ENCODE measurements at regions not wholly inside any gene's neighbourhood (a gene's known extent, or its start where the extent isn't known, plus 50 kb on each side); places are given as distances from the start of the nearest gene placed in this dataset.
"Not testable (repeated sequence)": the region's sequence is repeated elsewhere in the genome, so short reads cannot be mapped to it uniquely, and the experiment has no call there.

DNA sequence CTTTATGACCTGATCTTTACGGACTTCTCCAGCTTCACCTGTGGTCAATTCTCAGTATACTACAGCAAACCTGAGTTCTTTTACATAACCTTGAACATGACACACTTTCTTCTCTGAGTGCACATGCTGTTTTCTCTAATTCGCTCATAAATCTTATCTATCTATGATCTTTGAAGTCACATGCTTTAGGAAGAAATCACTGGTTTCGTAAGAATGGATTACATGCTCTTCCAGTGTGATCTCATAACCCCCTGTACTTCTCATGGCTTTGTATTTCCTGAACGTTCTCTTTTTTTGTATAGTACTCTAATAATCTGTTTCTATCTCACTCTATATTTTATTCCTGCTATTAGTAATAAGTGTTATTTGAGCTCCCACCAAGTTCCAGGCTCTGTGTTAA is 1165.2 kb downstream of the TBL1XR1 start:
- no peak for DNase-seq

DNA sequence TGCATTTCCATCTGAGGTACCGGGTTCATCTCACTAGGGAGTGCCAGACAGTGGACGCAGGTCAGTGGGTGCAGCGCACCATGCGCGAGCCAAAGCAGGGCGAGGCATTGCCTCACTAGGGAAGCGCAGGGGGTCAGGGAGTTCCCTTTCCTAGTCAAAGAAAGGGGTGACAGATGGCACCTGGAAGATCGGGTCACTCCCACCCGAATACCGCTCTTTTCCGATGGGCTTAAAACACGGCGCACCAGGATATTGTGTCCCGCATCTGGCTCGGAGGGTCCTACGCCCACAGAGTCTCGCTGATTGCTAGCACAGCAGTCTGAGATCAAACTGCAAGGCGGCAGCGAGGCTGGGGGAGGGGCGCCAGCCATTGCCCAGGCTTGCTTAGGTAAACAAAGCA is 1157.1 kb downstream of the NAALADL2 start:
- not testable (repeated sequence) for DNase-seq

DNA sequence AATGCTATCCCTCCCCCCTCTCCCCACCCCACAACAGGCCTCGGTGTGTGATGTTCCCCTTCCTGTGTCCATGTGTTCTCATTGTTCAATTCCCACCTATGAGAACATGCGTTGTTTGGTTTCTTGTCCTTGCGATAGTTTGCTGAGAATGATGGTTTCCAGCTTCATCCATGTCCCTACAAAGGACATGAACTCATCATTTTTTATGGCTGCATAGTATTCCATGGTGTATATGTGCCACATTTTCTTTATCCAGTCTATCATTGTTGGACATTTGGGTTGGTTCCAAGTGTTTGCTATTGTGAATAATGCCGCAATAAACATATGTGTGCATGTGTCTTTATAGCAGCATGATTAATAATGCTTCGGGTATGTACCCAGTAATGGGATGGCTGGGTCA is 1156.1 kb downstream of the NAALADL2 start:
- not testable (repeated sequence) for DNase-seq

DNA sequence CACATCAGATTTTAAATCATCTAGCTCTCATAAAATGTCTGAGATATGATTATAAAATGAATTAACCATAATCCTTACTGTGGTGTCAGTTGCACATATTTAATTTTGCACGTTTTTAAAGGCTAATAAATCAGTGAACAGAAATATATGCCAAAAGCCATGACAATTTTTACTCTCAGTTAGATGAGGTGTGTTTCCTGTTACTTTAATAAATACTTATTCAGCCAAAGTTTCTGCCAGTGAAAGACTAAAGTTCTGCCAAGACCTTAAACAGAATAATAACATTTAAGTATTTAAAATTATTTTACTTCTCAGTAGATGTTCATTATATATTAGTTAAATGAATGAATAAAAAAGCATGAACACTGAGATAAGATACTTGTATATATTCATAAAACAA is 1150.1 kb downstream of the NAALADL2 start:
- DNase-seq = no peak

DNA sequence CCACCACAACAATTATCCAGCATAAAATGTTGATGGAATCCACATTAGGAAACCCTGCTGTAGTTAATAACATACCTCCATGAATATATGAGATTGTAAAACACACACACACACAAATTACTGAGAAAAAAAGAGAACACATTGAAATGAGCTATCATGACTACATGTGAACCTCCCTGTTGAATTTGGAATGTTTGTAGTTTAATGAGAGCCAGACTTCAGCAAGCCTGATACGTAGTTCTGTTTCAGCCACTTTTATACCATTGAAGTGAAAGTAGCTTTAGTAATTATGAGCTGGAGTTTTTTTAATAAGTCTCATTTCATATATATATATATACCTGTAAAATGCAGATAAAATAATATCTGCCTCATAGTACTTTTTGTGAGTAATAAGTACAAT is 1146.4 kb downstream of the NAALADL2 start:
- no peak for DNase-seq

DNA sequence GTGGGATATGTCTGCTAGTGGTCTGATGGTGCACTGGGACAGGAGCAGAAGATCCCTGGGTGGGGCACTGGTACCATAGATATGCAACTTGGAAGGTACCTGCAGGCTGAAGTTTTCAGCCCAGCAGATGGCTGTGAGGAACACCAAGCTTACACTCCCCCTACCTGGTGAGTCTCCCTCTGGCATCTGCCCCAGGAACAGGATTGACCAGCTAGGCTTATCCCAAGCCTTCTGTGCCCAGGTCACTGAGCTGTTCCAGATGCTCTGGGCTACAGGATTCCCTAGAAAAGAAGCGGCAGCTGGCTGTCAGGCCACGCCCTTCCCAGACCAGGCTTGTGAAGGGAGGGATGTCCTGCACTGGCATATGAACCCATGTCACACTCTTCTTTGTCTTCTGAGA is 1130.0 kb downstream of the NAALADL2 start:
- DNase-seq = no peak

DNA sequence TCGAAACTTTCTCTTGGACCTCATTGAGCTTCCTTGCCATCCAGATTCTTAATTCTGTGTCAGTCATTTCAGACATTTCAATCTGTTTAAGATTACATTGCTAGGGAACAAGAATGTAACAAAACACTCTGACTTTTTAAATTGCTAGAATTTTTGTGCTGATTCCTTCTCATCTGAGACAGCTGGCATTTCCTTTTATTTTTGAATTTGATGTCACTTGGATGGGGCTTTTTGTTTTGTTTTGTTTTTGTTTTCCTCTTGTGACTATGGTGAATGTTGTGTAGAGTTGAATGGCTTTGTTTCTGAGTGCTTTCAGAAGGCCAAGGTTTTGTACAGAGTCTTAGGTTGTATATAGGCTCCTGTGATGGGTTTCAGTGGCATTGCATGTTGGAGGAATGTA is 1129.3 kb downstream of the NAALADL2 start:
- DNase-seq = no peak

DNA sequence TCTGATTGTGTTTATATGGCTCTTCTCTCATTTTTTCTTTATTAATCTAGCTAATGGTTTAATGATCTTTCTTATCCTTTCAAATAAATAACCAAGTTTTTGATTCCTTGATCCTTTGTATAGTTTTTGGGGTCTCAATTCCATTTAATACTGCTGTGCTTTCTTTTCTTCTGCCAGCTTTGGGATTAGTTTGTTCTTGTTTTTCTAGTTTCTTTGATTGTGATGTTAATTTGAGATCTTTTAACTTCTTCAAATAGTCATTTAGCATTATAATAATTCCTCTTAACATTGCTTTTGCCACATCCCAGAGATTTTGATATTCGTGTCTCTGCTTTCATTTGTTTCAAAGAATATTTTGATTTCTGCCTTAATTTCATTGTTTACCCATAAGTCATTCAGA is 1126.6 kb downstream of the NAALADL2 start:
- no peak for DNase-seq

DNA sequence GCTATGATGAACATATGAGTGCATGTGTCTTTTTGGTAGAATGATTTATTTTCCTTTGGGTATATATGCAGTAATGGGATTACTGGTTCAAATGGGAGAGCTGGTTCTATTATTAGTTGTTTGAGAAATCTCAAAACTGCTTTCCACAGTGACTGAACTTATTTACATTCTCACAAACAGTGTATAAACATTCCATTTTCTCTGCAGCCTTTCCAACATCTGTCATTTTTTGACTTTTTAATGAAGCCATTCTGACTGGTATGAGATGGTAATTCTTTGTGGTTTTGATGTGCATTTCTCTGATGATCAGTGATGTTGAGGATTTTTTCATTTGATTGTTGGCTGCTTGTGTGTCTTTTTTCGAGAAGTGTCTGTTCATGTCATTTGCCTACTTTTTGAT is 1124.2 kb downstream of the NAALADL2 start:
- DNase-seq = no peak

DNA sequence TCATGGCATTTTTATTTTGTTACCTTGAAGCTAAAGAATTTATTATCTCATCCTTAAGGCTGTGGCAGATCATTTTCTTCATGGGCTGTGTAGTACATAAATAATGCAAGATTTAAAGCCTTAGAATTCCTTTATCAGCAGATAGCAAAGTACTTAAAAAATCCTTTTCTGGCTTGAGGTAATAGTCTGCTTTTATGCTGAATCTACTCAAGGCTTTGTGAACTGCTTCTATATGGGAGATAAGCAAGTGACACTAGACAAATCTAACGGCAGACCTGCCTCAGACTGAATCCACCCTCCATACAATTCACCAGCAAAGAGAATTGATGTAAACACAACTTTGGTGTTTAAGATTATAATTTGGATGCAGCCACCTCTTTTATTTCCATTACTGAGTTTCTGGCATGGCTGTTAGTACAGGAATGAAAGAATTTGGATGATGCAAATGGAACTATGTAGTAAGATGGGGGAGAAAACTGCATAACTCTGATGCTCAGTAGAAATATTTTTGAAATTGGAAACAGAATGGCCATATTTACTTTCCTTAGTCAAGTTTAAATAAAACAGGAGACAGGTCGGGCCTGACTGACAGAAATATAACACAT is 1121.5 kb downstream of the NAALADL2 start:
- no peak for DNase-seq

DNA sequence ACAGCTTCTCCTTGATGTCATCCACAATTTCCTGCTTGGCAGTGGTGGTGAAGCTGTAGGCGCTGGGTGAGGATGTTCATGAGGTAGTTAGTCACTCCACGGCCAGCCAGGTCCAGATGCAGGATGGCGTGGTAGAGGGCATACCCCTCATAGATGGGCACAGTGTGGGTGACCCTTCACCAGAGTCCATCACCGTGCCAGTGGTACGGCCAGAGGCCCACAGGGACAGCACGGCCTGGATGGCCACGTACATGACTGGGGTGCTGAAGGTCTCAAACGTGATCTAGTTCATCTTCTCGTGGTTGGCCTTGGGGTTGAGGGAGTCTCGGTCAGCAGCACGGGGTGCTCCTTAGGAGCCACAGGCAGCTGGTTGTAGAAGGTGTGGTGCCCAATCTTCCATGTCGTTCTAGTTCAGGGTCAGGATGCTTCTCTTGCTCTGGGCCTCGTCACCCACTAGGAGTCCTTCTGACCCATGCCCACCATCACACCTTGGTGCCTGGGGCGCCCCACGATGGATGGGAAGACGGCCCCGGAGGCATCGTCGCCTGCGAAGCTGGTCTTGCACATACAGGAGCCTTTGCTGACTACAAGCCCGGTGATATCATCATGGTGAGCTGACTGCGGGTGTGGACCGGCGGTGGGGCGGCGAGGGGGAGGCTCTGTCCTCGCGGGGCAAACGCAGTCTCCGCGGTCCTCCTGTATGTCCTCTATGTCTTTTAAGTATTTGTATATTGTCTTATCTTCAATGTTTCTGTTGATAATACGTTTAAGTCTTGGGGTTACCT is 1119.0 kb downstream of the NAALADL2 start:
- DNase-seq = no peak

DNA sequence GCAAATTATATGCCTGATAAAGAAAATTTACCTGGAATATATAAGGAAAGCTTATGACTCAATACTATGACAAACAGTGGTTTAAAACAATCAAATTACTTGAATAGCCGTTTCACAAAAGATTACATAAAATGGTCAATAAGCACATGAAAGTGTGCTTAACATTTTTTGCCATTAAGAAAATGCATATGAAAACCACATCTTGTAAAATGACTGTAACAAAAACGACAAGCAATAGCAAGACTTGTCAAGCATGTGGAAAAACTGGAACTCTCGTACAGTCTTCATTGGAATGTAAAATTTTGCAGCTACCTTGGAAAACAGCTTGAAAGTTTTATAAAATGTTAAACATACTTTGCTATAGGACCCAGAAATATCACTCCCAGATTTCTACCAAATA is 1110.3 kb downstream of the NAALADL2 start:
- DNase-seq = no peak

DNA sequence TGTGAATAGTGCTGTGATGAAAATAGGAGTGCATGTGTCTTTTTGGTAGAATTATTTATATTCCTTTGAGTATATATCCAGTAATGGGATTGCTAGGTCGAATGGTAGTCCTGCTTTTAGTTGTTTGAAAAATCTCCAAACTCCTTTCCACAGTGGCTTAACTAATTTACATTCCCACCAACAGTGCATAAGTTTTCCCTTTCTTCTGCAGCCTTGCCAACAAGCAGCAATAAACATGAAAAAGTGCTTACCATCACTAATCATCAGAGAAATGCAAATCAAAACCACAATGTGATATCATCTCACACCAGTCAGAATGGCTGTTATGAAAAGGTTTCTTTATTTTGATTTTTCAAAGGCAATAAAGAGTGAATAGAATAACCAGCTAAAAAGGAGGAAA is 1105.9 kb downstream of the NAALADL2 start:
- DNase-seq = no peak

DNA sequence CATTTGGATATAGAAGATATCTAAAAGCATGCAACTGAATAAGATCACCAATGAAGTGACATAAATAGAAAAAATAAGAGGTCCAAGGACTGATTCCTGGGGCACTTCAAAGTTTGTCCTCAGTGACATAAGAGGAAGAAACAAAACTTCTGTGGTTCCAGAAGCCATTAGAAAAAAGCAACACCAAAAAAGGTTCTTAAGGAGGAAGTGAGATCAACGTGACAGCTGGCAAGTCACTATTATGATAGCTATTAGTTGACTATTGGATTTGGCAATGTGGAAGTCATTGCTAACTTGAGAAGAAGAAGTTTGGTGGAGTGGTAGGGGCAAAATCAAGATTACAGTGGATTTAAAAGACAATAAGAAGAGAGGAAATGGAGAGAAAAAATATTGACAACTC is 1098.3 kb downstream of the NAALADL2 start:
- no peak for DNase-seq

DNA sequence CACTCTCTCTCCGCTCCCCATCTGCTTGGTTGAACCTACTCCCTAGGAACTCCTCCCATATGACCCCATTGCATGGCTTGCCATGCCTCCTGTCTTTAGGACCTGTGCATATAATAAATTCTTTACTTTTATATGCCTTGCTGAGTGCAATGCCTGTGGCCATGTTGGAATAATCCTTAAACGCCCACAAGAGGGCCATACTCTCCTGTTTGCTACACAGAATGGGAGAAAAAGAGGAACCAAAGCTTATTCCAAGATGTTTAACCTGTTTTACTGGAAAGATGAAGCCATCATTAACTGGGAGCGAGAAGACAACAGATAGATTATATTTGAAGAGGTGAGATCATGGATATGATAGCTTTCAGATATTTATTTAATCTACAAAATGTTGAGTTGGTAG is 1097.8 kb downstream of the NAALADL2 start:
- no peak for DNase-seq

DNA sequence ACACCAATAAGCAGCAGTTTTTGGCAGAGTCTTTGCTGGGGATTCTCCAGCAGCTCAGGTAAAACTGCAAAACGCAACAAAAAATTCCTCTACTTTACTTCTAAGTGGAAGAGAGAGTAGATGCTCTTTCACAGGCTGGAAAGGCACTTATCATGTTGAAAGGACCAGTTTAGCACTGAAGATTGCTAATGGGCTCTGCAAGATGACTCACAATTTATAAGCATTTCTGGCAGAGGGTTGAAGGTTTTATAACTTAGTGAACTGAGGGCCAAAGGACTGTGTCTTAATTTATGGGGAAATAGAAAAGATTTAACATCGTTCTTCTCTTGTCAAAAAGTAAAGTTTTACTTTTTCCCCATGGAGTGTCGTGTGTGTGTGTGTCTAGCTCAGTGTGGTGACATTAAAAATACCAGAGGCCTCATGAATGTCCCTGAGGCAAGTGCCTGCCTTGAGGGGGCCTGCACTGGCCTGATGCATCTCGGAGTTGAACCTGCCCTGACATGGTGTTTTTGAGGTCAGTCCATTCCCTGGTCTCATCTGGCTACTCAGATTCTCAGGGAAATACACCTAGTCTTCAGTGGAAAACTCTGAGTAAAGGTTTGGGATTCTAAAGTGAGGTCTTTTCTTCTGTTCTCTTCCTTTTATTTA is 1092.0 kb downstream of the NAALADL2 start:
- no peak for DNase-seq

DNA sequence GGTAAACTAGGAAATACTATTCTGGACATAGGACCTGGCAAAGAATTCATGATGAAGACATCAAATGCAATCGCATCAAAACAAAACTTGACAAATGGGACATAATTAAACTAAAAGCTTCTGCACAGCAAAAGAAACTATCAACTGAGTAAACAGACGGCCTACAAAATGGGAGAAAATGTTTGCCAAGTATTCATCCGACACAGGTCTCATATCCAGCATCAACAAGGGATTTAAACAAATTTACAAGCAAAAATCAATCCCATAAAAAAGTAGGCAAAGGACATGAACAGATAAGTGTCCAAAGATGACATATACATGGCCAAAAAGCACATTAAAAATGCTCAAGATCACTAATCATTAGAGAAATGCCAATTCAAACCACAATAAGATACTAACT is 1088.9 kb downstream of the NAALADL2 start:
- DNase-seq = no peak

DNA sequence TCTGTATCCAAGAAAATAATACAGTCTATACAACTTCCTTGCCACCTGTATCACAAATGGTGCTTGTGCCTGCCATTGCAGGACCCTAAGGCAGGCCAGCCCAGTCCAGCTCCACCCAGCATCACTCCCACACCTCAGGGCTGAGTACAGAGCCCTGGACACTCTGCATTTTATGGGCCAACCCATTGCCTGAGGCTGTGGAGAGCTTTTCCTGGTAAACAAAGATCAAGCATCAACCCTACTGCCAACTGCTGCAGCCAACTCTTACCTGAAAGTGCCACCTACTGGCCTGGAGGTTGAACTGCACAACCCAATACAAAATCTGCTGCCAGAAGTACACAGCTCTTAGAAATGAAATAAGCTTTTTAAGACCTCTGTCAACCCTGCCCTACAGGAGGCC is 1082.2 kb downstream of the NAALADL2 start:
- DNase-seq = no peak

DNA sequence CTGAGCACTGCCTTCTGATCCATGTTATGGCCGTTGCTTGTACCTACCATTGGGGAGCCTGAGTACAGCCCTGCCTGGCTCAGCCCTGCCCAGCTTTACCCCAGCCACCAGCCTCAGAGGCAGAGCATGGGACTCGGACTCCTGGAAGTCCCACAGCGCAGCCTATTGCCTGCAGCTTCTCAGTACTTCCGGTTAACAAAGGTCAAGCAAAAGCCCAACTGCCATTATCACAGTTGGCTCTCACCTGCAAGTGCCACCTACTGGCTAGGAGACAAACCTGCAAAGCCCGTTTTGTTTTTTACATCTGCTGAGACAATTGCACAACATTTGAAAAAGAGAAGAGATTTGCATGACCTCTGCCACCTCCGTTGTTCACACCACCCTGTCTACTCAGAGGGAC is 1081.7 kb downstream of the NAALADL2 start:
- DNase-seq = no peak

DNA sequence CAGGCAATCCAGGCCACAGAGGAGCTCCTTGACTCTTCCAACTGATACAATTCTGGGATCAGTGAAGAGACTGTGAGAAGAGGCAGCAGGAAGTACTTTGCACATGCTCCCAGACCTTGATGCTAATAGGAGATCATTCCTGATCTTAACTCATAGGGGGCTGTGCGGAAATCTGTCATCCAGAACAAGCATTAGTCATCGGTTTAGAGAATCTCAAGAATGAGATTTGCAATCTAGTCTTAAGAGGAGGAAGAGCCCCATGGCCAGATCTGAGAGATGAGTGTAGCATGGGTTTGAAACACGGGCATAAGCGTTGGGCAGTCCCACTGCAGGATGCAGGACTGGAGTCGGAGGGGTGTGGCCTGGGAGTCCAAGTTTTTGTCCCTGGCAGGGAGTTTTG is 1081.1 kb downstream of the NAALADL2 start:
- no peak for DNase-seq

DNA sequence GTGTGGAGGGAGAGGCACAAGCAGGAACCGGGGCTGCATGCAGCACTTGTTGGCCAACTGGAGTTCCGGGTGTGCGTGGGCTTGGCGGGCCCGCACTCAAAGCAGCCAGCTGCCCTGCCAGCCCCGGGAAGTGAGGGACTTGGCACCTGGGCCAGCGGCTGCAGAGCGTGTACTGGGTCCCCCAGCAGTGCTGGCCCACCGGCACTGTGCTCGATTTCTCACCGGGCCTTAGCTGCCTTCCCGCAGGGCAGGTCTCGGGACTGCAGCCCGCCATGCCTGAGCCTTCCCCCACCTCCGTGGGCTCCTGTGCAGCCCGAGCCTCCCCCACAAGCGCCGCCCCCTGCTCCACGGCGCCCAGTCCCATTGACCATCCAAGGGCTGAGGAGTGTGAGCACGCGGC is 1078.2 kb downstream of the NAALADL2 start:
- DNase-seq = not testable (repeated sequence)

DNA sequence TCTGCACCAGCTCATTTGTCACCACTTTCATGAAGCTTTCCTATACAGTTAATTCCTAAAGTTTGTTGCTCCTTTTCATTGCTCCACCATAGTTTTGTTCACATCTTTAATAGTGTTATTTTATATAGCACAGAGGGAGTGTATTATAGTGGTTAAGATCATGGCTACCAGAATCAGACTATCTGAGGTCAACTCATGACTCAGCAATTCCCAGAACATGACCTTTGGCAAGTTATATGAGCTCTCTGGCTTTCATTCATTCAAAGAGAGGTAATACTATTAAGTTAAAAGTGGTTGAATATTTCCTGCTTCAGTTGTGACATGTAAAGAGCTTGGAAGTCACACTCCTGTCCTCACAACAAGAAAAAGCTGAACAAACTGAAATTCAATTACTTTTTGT is 1073.5 kb downstream of the NAALADL2 start:
- no peak for DNase-seq

DNA sequence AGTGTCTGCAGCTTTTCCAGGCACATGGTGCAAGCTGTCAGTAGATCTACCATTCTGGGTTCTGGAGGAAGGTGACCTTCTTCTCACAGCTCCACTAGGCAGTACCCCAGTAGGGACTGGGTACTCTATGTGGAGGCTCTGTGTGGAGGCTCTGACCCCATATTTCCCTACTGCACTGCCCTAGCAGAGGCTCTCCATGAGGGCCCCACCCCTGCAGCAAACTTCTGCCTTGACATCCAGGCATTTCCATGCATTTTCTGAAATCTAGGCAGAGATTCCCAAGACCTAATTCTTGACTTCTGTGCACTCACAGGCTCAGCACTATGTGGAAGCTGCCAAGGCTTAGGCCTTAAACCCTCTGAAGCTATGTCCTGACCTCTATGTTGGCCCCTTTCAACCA is 1060.0 kb downstream of the NAALADL2 start:
- DNase-seq = no peak

DNA sequence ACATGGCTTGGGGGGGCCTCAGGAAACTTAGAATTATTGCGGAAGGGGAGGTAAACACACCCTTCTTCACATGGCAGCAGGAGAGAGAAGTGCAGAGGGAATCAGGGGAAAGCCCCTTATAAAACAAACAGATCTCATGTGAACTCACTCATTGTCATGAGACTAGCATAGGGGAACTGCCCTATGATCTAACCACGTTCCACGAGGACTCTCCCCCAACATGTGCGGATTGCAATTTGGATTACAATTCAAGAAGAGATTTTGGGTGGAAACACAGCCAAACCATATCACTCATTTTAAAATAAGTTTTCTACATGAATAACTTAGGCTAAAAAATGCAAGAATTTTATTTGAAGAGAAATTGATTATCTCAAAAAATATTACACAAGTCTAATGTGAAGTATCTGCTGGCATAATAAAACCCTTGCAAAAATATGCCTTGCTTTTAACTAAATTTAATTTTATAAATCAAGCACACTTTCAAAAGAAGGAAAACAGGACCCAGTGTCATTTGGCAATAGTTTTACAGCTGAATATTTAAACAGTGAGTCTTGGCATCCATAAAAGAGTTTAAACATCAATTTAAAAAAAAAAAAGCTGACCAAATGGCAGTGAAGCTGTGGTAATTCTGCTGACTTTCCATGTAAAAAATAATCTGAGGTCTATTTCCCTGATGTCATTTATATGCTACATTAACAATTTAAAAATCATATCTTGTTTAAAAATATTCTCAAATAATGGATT is 1057.2 kb downstream of the NAALADL2 start:
- DNase-seq = no peak

All from NCI-H510A (cell line).